Hematopoietic multipotent progenitor cell treated with erythropoietin and hydrocortisone succinate and interleukin-3 and kit ligand, for 8 days (in vitro differentiated cells): ENCODE measurements at regions not wholly inside any gene's neighbourhood (a gene's known extent, or its start where the extent isn't known, plus 50 kb on each side); places are given as distances from the start of the nearest gene placed in this dataset.

Experiments
- DNase-seq: peaks from one replicate; pipeline ENCODE4 v3.0.0-alpha.2; 2015

DNA sequence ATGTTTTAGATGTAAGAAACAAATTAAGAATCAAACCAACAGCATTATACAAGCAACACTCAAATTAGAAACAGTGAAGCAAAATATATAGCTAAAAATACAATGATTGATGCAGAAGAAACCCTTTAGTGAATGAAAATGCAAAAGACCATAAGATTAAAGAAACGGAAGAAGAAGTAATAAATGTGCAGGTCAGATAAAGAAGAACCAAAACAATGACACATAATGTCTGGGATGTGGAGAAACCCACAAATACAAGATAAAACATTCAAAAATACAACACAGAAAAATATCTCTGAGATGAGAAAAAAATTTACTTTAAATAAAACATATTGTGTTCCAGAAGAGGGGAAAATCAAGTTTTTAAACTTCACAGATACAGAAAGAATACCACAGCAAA is 73.4 kb upstream of the AVPR1A start:
- peak; percentile 11 for DNase-seq

DNA sequence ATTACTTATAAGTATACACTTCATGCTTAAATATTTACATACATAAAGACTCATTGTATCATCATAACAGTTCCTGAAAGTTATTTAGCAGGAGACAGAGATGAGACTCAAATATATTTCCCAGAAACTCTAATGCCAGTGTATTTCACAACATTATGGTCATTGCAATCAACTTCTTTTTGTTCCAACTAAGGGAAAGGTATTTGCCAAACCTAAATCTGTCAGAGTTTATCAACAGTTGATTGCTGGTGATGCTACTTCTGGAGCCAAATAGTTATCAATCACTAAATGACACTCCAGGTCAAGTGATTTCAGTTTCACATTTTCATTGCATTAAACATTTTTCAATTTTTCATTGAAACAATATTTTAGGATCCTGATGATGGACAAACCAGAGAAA is 72.1 kb upstream of the AVPR1A start:
- DNase-seq = no peak

DNA sequence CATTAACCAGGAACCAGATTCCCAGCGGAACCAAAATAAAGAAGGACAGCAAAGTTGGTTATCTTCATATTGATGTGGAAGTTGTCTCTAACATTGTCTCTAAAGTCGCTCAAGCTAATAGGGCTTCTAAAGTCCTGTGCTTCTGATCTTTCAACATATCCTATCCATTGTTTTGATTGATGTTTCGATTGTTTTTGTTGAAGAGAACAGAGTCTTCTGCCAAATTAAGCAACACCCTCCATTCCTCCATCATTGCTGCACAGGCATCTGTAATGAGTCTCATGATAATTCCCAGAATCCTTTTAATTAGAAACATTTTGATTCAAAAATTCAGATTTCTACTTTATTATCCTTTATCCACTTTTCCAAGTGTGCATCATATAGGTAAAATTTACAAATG is 71.6 kb upstream of the AVPR1A start:
- DNase-seq = no peak

DNA sequence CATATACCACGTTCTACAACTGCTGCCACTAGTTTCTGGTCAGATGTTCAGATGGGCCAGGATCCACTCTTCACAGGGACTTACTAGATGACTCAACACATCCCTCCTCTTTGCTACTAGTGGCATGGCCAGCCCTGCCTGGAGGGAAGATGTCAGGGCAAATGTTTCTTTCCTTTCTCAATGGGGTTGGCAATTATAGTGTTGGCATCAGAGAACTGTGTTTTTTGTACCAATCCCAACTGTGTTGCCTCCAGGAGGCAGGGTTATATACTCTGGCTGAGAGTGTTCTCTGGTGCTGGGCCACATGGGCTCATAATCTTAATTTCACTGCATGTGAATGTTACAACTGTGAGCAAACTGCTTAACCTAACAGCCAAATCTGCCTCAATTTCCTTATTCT is 69.9 kb upstream of the AVPR1A start:
- no peak for DNase-seq

DNA sequence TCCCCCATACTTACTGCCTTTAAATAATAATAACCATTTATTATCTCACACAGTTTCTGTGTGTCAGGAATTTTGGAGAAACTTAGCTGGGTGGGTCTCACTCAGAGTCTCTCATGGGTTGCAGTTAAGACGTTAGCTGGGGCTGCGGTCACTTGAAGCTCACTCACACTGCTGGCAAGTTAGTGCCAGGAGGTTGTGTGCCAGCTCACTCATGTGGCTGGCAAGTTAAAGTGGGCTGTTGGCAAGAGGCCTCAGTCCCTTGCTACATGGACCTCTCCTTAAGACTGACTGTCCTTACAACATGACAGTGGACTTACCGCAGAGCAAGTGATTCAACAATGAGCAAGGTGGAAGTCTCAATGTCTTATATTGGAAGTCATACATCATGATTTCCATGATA is 61.3 kb upstream of the AVPR1A start:
- no peak for DNase-seq

DNA sequence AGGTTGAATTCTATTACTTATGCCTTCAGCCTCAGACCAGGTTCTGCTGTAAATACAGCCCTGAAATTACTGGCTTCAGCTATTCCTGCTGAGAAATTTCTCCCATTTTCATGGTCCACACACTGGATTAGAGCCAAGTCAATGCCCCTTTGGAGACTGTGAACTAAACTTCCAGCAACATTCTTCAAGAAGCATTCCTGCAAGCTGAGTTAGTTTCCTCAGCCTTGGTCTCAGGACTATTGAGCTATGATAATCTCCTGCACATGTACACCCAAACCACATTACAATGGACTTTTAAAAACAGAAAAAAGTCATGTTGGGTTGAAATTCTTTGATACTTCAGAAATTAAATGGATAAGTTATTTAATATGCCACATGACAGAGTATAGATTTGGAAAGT is 58.0 kb upstream of the AVPR1A start:
- no peak for DNase-seq

DNA sequence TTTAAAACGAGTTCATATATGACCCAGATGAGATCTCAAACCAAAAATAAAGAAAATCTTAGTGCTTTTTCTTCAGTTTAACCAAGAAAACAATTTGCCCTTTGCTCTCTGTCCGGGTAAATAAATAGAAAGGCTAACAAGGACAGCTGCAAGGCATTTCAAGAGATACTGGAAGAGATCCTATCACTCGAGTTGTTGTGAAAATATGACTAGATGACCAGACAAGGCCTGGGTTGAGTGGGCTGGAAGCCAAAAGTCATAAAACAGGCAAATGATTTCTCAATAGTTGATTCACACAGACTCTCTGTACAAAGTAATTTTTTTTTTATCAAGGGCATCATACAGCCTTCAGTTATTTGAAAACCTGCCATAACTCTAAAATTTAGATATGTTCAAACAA is 55.9 kb upstream of the AVPR1A start:
- no peak for DNase-seq

DNA sequence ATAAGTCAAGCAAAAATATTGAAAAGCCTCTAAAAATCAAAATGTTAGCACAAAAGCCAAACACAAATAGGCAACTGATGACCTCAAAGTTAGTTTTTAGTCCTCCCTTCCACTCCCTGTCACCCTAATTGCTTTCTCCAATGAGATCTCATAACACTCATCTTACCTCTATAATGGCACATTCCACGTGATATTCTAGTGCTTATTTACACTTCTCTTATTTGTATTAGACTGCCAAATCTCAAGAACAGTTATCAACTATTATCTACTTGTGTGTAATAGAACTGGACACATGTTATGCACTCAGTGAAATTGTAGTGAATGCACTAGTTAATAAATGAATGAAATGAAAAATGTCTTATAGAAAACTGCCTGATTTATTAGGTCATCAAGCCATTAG is 55.5 kb upstream of the AVPR1A start:
- DNase-seq = no peak
